Fibroblast of mammary gland (primary cell): ENCODE measurements at regions not wholly inside any gene's neighbourhood (a gene's known extent, or its start where the extent isn't known, plus 50 kb on each side); places are given as distances from the start of the nearest gene placed in this dataset.

Experiments
- DNase-seq: peaks from one replicate; pipeline ENCODE4 v3.0.0-alpha.2; 2010; ENCODE audit warnings: low read depth
- H3K4me3 ChIP-seq: 2 replicates; pipeline ENCODE4 v1.5.1; 2011; ENCODE audit warnings: low read depth, mild to moderate bottlenecking, low read length, moderate library complexity; ENCODE audit not compliant: control insufficient read depth
- TF ChIP-seq, protein P1 (sequence below): conservative IDR thresholded peaks from 2 replicates; pipeline ENCODE4 v1.5.1; 2011; ENCODE audit warnings: low read depth, low read length, inconsistent platforms; ENCODE audit not compliant: control insufficient read depth, insufficient read depth

DNA sequence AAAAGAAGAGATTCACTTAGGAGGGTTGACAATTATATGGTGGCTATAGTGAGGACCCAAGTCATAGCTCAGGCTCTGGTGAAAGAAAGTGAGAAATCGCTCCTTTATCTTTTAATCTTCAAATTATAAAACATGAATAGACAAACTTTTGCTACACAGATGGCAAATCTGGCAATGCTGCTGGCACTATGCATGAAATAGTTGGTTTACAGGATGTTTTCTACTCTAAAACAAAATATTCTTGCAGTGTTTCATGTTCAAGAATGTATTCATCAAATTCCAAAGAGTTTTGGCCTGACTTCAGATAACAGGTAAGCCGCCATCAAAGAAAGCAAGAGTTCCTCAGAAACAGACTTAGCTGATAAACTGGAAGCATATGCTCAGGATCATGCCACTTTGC, 801.2 kb downstream of the C4orf33 start:
- H3K4me3 ChIP-seq, result no peak overlapping the region
- no peak for DNase-seq
- TF ChIP-seq, protein P1, sequence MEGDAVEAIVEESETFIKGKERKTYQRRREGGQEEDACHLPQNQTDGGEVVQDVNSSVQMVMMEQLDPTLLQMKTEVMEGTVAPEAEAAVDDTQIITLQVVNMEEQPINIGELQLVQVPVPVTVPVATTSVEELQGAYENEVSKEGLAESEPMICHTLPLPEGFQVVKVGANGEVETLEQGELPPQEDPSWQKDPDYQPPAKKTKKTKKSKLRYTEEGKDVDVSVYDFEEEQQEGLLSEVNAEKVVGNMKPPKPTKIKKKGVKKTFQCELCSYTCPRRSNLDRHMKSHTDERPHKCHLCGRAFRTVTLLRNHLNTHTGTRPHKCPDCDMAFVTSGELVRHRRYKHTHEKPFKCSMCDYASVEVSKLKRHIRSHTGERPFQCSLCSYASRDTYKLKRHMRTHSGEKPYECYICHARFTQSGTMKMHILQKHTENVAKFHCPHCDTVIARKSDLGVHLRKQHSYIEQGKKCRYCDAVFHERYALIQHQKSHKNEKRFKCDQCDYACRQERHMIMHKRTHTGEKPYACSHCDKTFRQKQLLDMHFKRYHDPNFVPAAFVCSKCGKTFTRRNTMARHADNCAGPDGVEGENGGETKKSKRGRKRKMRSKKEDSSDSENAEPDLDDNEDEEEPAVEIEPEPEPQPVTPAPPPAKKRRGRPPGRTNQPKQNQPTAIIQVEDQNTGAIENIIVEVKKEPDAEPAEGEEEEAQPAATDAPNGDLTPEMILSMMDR, result no peak

DNA sequence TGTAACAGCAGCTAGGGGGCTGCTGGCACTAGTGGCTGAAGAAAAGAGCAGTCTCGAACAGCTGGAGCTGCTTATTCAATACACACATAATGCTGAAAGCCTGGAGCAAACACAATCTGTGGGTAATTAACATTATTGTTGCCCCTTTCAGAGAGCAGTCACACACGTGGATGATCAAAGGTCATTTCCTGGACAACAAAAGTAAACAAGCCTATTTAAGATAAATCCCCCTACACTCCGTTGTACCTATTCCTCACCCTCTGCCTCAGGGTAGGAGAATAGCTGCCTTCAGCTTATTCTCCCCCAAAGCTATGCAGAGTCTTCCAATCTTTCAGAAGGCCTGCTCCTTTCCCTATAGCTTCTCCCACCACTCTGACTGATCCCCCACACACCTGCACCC, 803.9 kb downstream of the C4orf33 start:
- DNase-seq, result no peak
- no peak overlapping the region for H3K4me3 ChIP-seq
- TF ChIP-seq, protein P1, result no peak

DNA sequence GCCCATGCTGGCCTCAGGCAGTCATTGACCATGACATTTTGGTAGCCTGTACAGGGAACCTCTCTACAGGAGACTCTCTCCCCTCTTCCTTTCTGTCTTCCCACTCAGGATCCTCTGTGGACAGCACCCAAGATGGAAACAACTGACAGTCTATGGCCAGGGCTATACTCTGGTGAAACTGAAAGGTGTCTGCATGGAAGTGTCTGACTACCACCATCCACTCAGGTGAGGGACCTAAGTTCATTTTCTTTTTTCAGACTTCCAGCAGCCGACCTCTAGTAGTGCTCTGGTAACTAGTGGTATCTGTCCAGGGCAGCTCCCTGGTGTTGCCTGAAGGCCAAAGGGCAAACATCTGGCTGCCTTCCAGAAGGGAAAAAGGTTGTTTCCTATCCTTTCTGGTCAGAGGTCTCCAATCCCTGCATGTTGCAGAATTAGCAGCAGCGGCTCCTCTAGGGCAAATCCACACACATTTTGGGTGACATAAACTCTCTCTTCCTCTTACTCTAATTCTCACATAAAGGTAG, 804.5 kb downstream of the C4orf33 start:
- H3K4me3 ChIP-seq, result no peak overlapping the region
- DNase-seq, result no peak
- TF ChIP-seq, protein P1, result no peak

DNA sequence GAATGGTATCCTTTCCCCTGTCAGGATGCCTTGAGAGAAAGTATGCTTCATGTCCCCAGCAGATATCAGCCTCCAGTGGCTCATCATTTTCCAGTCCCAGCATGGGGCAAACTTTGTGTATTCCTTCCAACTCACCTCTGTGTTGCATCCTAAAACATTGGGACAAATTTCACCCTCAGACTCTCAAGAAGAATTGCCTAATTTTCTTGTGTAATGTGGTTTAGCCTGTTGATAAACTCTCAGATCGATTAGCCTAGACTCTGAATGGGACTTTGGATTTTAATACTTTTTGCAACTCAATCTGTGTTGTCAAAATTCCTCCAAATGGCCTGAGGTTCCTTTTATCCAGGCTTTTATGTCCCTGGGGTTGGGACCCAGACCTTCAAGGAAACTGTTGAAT, 805.3 kb downstream of the C4orf33 start:
- DNase-seq, result no peak
- TF ChIP-seq, protein P1, result no peak
- H3K4me3 ChIP-seq, result no peak overlapping the region

DNA sequence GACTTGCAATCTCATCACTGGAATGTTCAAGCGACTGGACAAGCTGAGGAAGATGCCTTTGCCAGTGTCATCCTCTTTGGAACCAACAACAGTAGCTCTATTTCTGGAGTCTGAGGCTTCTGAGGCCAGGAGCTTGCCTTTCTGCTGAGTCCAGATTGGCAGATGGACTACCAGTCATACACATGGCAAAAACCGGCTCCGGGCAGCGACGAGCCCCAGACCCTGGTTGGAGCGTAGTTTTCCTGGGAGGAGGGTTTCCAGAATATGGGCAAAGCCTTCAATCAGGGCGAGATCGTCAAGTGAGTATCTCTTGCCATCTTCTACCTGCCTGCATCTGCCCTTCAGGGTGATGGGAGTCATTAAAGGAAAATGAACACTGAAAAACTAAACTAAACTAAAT, 807.9 kb downstream of the C4orf33 start:
- DNase-seq, result no peak
- TF ChIP-seq, protein P1, result no peak
- no peak overlapping the region for H3K4me3 ChIP-seq

DNA sequence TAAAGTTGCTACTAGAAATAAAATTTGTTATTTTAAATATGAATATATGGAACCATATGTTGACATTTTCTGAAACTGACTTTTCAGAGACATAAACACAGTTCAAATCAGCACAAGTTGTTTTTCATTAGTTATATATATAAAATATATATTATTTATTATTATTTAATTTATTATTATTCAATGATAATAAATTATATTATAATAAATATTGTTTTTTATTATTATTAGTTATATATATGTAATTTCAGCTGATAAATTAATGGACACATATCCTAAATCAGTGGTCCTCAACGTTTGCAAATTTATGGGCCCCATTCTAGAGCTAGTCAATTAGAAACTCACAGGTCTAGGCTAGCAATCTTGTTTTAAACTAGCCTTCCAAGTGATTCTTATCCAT, 809.3 kb downstream of the C4orf33 start:
- H3K4me3 ChIP-seq, result no peak overlapping the region
- TF ChIP-seq, protein P1, result no peak
- no peak for DNase-seq

DNA sequence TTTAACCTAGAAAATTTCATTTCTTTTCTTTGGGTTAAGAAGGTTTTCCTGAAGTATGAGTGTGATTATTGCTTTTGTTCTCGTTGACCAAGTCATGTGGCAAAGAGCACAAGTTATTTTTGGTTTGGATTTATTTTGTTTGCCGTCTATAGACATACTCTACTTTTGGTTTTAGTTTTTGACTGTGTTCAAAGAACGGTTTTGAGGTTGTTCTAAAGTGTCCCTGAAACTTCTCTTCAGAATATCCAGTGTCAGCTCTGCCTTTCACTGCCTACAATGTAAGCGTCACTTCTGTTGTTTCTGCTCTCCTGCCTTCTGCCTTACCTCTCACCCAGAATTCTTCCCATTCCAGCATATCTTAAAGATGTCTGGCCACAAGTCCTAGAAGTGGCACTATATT, 812.2 kb downstream of the C4orf33 start:
- TF ChIP-seq, protein P1, result no peak
- DNase-seq, result no peak
- H3K4me3 ChIP-seq, result no peak overlapping the region
